ENCODE measurements at regions not wholly inside any gene's neighbourhood (a gene's known extent, or its start where the extent isn't known, plus 50 kb on each side); places are given as distances from the start of the nearest gene placed in this dataset.

- Histone ChIP-seq H3K79me2 (ENCODE audit: insufficient read depth, low read depth, low read length) (no peaks in the 10 kb centered on the region), H3K27ac (ENCODE audit: low read depth, low read length, poor library complexity, severe bottlenecking) (no peak overlapping the region), H3K4me1 (ENCODE audit: insufficient read depth, low read length, poor library complexity, severe bottlenecking) (no peaks in the 10 kb centered on the region), H2AFZ (ENCODE audit: low read length) (no peak overlapping the region), H3K9me2 (ENCODE audit: insufficient read depth, low read length) (no peaks in the 10 kb centered on the region), H3K36me3 (ENCODE audit: insufficient read depth, low read length) (no peaks in the 10 kb centered on the region), H3K9me3 (ENCODE audit: low read length) (no peaks in the 10 kb centered on the region), H3K4me3 (ENCODE audit: low read depth, low read length, poor library complexity, severe bottlenecking) (no peak overlapping the region), H3K4me2 (ENCODE audit: low read length) (no peak overlapping the region), H4K20me1 (ENCODE audit: insufficient read depth, low read length) (no peaks in the 10 kb centered on the region)
- ChIA-PET CTCF (ENCODE audit: unreplicated experiment) (no interaction called here), POLR2A (no interaction called here)
- TF ChIP-seq EZH2phosphoT487 (IDR thresholded peaks at IDR 0.05; ENCODE audit: borderline replicate concordance, low read depth, low read length) (no peak), CTCF (conservative IDR thresholded peaks at IDR 0.05; ENCODE audit: low read length) (no peak)
- no peak for DNase-seq (ENCODE audit: low spot score)
- BruUV-seq (replicated peaks) = no TSS peak
- intact Hi-C loops (cut with micrococcal nuclease; ENCODE audit: unreplicated experiment) = no loop called here
These were observed 1000.3 kb upstream of the RAG2 start for GRCh38 chr11:37598381-37598780.

- H2AFZ ChIP-seq (ENCODE audit: low read length) = no peak overlapping the region
- no peaks in the 10 kb centered on the region for H4K20me1 ChIP-seq (ENCODE audit: insufficient read depth, low read length)
- CTCF ChIA-PET (ENCODE audit: unreplicated experiment) = no interaction called here
- no peaks in the 10 kb centered on the region for H3K4me1 ChIP-seq (ENCODE audit: insufficient read depth, low read length, poor library complexity, severe bottlenecking)
- no peaks in the 10 kb centered on the region for H3K9me2 ChIP-seq (ENCODE audit: insufficient read depth, low read length)
- no peak overlapping the region for H3K27ac ChIP-seq (ENCODE audit: low read depth, low read length, poor library complexity, severe bottlenecking)
- POLR2A ChIA-PET = no interaction called here
- no peak for DNase-seq (ENCODE audit: low spot score)
- no peaks in the 10 kb centered on the region for H3K36me3 ChIP-seq (ENCODE audit: insufficient read depth, low read length)
- H3K4me2 ChIP-seq (ENCODE audit: low read length) = no peak overlapping the region
- H3K4me3 ChIP-seq (ENCODE audit: low read depth, low read length, poor library complexity, severe bottlenecking) = no peak overlapping the region
- no peaks in the 10 kb centered on the region for H3K9me3 ChIP-seq (ENCODE audit: low read length)
- TF ChIP-seq EZH2phosphoT487 (IDR thresholded peaks at IDR 0.05; ENCODE audit: borderline replicate concordance, low read depth, low read length) (no peak), CTCF (conservative IDR thresholded peaks at IDR 0.05; ENCODE audit: low read length) (no peak)
- H3K79me2 ChIP-seq (ENCODE audit: insufficient read depth, low read depth, low read length) = no peaks in the 10 kb centered on the region
- BruUV-seq (replicated peaks) = no TSS peak
- intact Hi-C loops (cut with micrococcal nuclease; ENCODE audit: unreplicated experiment) = no loop called here
These were observed 999.7 kb upstream of the RAG2 start for GRCh38 chr11:37597776-37598175.

DNA sequence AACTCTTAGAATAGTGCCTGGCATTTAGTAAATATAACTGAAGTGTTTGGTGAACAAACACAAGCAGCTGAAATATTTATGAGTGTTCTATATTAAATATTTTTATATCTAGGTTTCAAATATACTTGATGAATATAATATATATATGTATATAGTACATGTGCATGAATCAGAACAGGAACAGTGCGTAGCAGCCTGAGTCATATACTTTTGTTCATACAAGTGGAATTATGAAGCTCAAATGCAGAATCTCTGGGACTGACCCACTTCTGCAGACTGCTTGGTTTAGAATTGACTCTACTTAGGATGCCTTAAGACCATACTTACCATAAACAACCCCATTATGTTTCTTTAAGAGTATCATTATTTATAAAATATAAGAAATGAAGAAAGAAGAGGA is 997.8 kb upstream of the RAG2 start:
- Histone ChIP-seq H3K4me2 (ENCODE audit: low read length) (no peak overlapping the region), H2AFZ (ENCODE audit: low read length) (no peak overlapping the region), H3K4me1 (ENCODE audit: insufficient read depth, low read length, poor library complexity, severe bottlenecking) (no peaks in the 10 kb centered on the region), H3K36me3 (ENCODE audit: insufficient read depth, low read length) (no peaks in the 10 kb centered on the region), H4K20me1 (ENCODE audit: insufficient read depth, low read length) (no peaks in the 10 kb centered on the region), H3K4me3 (ENCODE audit: low read depth, low read length, poor library complexity, severe bottlenecking) (no peak overlapping the region), H3K9me2 (ENCODE audit: insufficient read depth, low read length) (no peaks in the 10 kb centered on the region), H3K79me2 (ENCODE audit: insufficient read depth, low read depth, low read length) (no peaks in the 10 kb centered on the region), H3K9me3 (ENCODE audit: low read length) (no peaks in the 10 kb centered on the region), H3K27ac (ENCODE audit: low read depth, low read length, poor library complexity, severe bottlenecking) (no peak overlapping the region)
- intact Hi-C loops (cut with micrococcal nuclease; ENCODE audit: unreplicated experiment) = no loop called here
- POLR2A ChIA-PET = no interaction called here
- CTCF ChIA-PET (ENCODE audit: unreplicated experiment) = no interaction called here
- no peak for DNase-seq (ENCODE audit: low spot score)
- no TSS peak for BruUV-seq (replicated peaks)
- TF ChIP-seq CTCF (conservative IDR thresholded peaks at IDR 0.05; ENCODE audit: low read length) (no peak), EZH2phosphoT487 (IDR thresholded peaks at IDR 0.05; ENCODE audit: borderline replicate concordance, low read depth, low read length) (no peak)

All from OCI-LY7 (cell line).